DMS 273 treated with DMSO at 0.1 percent for 48 hours (cell line): ENCODE measurements at regions not wholly inside any gene's neighbourhood (a gene's known extent, or its start where the extent isn't known, plus 50 kb on each side); places are given as distances from the start of the nearest gene placed in this dataset.
"Not testable (repeated sequence)": the region's sequence is repeated elsewhere in the genome, so short reads cannot be mapped to it uniquely, and the experiment has no call there.

ENCODE experiments used
- DNase-seq: peaks from one replicate; lab custom pipeline; 2025; lab: John Stamatoyannopoulos, UW

DNA sequence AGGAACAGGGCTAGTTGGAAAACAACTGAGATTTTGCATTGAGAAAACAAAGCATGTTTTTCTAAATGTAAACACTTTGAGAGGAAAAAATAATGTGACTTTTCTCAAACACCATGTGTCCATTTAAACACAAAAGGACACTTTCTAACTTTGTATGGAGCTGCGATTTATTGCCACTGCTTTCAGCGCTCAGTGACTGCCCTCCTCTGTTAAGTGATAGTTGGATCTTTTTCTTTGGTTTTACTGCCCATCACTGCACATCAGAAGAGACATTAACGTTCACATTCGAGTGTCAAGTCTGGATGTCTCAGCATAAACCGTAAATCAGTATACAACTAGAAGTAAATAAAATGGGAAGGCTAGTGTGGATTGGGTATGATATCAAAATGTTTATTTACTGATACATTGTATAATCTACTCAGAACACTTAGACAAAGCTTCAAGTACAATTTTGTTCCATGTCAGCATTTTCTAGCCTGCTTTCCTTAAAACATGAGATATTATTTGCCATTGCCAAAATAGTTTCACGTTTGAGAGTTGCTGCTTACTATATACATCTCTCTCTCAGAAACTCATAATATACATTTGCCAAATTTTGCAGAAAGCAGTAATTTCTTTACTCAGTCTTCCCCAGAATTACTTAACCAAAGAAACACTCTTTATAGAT is 237.6 kb downstream of the IKZF2 start:
- no peak for DNase-seq

DNA sequence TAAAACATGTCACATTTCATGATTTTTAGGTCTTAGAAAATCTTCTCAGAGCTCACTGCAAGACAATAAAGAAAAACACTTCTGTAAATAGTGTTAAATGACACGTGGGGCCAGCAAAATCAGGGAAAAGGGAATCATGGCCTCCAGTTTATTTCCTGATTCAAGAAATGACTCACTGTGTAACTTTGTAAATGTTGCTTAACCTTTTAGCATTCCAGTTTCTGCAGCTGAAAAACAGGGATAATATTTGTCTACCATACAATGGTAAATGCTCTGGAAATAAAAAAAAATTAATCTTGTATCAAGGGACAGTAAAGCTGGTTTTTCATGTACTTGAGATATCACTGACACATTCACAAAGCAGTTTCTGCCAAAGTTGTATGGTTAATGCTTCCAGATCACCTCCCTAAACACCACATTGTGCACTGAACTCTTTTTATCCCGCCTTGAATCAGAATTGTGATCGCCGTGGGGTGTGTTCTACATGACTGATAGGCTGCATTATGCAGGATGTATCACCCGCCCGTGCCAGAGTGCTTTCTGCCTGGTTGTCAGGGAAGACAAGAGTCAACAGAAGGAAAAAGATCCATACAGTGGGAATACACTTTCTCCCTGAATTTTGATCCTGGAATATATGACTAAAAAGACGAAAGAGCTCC is 238.8 kb downstream of the IKZF2 start:
- no peak for DNase-seq

DNA sequence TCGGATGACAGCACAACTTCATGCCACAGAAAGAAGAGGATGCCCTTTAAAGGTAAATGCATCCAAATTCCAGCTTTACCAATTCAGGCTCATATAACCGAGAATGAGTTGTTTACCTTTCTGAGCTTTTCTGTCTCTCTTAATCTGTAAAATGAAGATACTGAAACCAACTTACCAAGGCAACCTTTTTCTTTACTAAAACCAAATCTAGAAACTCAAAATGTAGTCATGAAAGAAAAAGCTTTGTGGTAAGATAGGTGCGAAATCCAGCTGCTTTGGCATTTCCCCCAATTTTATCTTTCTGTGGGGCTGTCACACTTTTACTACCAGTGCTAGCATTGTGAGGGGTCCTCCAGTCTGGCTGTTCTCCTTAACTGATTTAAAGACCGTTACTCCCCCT is 240.4 kb downstream of the IKZF2 start:
- no peak for DNase-seq

DNA sequence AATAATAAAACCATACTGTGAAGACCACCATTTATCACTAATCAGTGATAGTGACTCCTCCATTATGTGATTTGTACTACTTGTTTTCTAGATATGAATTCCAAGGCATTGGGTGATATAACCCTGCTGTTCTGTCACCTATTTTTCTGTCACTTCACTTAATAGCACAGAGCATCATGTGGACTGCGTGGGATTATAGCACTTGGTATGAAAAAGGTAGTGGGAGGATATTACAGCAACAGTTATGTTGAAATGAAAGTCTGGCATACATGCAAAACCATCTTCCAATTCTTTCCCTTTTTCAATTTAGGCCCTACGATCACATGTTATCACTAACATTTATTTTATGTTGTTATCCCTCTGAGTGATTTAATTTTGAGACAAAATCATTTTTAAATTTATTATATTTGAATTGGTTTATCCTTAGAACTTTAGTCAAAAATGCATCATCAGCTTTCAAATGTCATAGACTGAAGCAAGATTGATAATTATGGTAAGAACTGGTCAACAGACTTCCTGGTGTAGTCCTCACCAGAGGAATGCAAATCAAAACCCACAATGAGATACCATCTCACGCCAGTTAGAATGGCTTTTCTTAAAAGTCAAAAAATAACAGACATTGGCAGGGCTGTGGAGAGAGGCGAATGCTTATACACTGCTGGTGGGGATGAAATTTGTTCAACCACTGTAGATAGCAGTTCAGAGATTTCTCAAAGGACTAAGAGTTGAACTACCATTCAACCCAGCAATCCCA is 242.6 kb downstream of the IKZF2 start:
- DNase-seq: no peak

DNA sequence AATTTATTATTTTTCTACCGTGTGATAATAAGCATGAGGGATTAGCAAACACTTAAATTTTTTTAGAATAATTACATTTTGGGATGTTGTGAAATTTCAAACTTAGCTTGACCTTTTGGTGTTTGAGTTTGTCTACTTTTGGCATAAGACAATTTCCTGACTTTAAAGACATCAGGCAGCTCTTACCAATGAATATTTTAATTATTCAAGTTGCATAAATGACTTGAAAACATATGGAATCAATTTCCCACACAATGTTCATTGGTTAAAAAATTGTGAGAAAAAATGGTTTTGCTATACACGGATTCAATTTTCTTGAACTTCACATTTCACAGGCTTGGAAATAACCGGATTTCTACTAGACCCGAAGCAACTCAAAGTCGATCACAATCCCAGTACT is 243.4 kb downstream of the IKZF2 start:
- DNase-seq: no peak

DNA sequence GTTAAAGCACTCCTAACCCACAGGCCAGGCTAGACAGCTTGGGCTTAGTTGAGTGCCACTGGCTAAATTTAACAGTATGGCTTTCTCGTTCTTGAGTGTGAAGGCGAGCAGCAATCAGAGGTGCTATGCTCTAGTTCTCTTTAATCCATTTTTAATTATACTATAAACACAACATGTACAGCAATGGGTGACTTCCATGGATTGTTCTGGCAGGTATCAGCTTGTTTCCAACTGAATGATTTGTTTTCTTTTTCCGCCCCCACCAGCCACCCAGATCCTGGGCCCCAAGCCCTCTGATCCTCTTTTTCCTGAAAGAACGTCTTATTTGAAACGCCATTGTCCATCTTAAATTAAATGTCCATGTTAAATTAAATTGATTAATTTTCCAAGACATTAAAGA is 244.8 kb downstream of the IKZF2 start:
- DNase-seq: no peak

DNA sequence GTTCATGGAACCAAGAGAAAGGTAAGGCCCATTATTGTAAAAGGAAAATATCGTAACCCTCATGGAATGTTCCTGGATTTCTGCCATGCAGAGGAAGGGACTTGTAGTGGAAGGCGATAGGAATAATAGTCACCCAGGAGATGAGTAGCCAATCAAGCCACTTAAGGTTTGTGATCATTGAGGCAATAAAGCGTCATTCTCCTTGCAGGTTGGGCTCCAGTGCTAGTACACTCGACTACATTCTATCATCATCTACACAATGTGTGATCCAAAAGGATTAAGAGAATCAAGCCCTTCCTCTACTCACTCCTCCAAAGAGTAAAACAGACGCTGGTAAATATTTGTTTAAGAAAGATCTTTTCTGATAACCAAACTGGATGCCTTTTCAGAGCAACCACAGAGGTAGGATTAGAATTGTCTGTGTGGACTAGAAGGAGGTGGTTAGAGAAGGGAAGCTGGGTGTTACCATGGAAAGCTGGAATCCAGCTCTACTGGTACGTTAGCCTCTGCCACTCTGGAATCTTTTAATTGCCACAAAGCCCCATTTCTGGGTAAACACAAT is 245.7 kb downstream of the IKZF2 start:
- DNase-seq: no peak

DNA sequence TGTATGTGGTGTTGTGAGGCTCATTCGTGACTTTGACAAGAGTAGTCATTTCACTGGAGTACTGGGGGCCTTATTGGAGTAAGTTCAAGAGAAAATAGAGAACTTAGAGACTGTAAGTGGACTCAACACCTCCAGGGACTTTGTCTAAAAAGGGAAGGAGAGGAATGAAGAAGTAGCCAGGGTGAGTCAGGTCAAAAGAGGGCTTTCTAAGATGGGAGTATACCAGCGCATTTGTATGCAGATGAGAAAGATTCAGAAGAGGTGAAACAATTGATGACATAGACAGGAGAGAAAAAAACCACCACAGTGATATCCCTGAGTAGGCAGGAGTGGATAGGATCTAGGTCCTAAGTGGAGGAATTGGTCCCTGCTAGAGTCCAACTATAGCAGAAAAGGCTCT is 246.8 kb downstream of the IKZF2 start:
- no peak for DNase-seq

DNA sequence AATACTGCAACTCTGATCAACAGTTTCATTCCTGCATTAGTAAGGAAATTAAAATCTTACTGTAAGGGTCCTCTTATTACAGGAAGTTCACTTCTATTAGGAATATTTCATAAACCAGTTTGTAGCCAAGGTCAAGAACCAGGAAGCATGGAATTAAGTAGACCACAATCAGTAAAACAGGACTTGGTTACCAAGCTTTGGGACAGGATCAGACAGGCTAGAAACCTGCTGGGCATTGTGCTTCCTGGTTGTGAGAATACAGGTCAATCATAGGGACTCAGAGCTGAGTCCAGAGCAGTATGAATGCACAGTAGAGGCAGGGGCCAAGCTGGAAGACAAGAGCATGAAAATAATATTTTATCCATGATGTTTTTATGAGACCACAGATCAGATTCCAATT is 248.0 kb downstream of the IKZF2 start:
- no peak for DNase-seq

DNA sequence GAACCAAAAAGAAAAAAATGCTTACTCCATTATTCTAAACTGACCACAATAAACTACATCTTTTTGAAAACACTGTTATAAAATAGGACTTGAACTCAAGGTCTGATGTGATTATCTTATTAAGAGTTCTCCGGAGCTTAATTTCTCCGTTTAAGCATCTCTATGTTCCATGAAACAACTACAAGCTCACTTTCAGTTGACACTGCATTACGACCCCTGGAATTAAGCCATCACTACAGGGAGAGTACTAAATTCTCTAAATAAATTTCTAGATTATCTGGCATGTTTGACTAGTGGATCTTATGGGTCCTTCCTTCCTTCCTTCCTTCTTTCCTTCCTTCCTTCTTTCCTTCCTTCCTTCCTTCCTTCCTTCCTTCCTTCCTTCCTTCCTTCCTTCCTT is 249.0 kb downstream of the IKZF2 start:
- DNase-seq: no peak

DNA sequence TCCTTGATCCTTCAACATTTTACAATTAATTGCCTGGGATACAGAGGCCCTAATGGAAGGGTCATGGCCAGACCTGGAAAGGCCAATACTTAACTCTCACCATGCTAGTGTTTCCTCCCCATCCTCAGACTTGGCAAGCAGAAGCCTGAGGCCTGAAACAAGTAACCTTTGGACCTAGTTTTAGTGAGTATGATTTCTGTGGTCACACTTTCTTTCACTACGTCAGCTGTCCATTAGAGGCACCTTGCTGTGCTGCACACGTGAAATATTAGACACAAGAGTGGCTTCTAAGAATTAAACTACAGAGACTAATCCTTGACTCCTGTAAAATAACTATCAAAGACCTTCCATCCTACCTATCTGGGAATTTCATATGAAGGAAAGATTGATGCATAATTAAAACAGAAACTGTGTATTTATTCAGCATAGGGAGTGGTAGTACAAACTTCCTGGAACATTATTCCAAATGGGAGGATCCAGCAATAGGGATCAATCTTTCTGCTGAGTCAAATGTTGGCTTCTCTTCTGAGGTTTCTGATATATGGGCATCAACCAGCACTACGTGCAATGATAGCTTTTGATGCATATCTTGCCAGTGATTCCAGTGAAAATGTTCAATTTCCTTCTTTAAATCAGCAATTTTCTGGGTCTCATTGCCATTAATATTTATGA is 249.7 kb downstream of the IKZF2 start:
- DNase-seq: no peak

DNA sequence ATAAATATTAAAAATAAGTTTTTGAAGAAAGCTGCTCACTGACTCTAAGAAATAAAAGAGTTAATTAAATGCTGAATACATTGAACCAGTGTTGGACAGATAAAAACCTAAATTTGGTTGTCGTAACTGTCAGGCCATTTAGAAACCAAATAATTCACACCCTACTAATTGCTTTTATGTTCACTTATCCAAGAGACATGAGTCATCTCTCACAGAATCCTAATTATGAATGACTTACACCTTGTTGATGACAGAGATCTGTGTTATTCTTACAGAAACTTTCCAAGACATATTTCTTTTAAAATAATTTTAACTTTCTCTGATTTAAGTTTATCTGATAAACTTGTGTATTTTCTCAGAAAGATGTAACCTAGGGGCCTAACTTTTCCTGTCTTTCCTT is 250.7 kb downstream of the IKZF2 start:
- no peak for DNase-seq

DNA sequence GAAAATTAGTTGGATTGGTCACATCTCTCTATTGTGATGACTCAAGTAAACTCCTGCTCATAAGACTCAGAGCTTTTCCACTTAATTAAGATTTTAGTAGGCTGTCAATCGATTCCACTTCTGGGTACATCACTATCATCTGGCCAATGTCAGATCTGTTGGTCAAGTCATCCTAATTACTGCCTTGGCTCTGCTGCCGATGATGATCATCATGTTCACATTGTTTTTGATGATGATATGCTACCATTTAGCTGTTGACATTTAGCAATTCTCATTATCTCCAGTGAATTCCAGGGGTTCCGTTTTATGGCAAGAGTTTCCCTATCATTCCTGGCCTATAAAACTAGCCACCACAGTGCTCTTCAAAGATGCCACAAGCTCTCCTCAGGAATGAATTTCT is 253.4 kb downstream of the IKZF2 start:
- DNase-seq: no peak

DNA sequence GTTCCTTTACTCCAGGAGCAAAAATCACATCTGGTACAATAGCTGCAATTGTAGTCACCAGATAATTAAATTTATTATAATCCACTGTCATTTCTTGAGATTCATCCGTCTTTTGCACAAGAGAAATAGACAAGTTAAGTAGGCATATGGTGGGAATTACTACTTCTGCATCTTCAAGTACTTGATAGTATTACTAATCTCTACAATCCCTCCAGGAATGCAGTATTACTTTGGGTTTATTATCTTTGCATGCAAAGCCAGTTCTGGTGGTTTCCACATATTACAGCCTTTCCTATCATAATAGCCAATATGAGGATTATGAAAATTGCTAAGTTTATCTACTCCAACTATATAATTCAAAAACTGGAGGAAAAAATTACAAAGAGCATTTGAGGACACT is 254.1 kb downstream of the IKZF2 start:
- no peak for DNase-seq

DNA sequence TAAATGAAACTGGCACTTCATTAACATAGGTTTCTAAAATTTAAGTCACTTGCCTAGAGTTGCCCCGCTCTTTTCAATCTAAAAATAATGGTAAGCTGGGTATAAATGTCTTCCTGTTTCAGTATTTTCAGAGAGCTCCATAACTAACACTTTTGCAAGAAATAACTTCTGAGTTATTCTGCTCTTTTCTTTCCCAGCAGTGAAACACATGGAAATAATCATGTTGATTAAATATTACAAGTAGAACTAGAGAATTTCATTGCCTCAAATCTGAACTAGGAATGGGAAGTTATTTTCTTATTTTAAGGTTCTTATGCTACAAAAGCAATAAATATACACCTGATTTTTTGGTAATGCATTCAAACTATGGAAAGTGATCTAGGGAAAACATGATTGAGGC is 257.4 kb downstream of the IKZF2 start:
- no peak for DNase-seq

DNA sequence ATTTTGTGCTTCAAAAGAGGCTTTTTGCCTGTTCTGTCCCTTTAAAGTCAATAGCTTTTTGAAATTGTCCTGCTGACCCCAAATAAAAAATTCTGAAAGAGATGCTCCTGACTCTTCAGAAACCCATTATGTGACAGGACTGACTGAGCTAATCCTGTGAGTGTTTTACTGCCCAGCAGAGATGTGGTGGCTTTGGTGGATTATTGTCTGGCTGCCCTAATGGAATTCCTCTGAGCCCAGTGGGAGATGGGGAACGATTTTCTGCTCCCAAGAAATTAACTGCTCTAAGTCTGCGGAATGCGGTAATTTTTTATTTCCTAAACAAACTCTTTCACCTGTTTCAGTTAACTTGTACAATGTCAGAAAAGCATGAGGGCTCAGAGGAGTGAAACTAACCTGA is 258.2 kb downstream of the IKZF2 start:
- no peak for DNase-seq

DNA sequence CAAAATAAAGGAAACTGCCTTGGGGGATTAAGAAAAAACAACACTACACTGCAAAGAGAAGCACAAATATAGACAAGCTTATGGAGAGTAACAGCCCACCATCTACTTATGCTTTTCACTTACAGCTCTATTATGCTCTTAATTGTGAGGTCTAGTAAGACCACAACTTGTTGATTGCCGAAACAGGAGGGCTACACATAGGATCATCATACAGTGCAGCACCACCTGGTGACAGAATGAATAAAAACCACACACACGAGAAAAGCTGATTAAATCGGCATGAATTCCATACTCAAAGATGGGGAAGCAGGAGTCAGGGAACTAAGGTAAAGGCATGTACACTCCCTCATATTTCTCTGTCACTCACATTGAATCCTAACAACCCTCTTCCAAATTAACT is 259.2 kb downstream of the IKZF2 start:
- no peak for DNase-seq

DNA sequence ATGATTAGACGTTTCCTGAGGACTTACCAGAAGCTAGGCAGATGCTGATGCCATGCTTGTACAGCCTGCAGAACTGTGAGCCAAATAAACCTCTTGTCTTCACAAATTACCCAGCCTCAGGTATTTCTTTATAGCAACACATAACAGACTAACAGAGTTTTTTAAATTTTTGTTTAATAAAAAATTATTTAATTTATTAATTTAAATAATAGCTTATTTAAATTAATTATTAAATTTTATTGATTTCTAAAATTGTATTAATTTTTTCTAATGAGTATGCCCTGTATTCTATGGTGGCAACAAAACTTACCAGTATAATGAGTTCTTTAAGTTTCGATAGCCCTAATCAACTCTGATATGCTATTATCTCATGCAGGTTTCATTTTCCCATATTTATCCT is 259.8 kb downstream of the IKZF2 start:
- no peak for DNase-seq

DNA sequence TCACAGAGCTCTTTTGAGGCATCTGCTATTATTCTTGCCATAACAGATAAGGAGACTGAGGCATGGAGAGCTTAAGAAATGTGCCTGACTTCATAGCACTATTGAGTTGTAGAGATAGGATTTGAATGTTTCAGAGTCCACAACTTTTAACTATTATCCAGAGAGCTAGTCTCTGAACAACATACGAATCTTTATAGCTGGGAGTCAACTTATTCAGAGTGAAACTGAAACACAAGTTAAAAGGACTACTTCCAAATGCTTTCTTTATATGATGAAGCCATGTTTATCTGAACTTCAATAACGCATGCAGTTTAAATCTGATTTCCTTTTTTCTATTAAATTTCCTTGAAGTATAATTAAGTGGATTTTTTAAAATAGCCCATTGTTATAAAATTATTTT is 268.8 kb downstream of the IKZF2 start:
- no peak for DNase-seq

DNA sequence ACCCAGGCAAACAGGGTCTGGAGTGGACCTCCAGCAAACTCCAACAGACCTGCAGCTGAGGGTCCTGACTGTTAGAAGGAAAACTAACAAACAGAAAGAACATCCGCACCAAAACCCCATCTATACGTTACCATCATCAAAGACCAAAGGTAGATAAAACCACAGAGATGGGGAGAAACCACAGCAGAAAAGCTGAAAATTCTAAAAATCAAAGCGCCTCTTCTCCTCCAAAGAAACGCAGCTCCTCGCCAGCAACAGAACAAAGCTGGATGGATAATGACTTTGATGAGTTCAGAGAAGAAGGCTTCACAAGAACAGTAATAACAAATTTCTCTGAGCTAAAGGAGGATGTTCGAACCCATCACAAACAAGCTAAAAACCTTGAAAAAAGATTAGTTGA is 274.9 kb downstream of the IKZF2 start:
- DNase-seq: not testable (repeated sequence)

DNA sequence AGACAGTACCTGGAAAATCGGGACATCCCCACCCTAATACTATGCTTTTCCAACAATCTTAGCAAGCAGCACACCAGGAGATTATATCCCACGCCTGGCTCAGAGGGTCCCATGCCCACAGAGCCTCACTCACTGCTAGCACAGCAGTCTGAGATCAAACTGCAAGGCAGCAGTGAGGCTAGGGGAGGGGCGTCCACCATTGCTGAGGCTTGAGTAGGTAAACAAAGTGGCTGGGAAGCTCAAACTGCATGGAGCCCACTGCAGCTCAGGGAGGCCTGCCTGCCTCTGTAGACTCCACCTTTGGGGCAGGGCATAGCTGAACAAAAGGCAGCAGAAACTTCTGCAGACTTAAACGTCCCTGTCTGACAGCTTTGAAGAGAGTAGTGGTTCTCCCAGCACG is 275.5 kb downstream of the IKZF2 start:
- DNase-seq: not testable (repeated sequence)

DNA sequence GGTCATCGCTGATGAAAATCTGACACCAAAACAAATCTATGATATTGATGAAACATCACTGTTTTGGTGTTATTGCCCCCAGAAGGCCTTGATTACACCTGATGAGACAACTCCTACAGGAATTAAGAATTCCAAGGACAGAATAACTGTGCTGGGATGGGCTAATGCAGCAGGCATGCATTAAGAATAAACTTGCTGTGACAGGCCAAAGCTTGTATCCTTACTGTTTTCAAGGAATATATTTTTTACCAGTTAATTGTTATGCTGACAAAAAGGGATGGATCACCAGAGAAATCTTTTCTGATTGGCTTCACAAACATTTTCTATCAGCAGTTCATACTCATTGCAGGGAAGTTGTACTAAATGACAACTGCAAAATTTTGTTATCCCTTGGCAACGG is 278.2 kb downstream of the IKZF2 start:
- DNase-seq: no peak

DNA sequence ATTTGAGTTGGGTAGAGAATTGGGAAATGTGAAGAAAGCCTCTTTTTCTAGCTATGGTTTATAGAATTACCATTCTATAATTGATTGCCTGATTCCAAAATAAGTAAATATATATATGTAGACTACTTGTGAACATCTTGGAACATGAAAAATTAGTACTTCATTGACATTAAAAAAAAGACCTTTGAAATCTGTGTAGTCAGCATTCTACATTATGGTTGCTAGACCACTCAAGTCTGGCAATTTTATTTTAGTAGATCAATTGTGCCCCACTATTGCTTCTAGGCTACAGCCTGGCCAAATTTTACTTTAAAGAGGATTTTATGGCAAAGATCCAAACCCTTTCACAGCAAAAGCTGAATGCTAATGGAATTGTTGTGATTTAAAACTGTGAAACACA is 279.8 kb downstream of the IKZF2 start:
- no peak for DNase-seq
